ENCODE measurements at regions not wholly inside any gene's neighbourhood (a gene's known extent, or its start where the extent isn't known, plus 50 kb on each side); places are given as distances from the start of the nearest gene placed in this dataset.

DNA sequence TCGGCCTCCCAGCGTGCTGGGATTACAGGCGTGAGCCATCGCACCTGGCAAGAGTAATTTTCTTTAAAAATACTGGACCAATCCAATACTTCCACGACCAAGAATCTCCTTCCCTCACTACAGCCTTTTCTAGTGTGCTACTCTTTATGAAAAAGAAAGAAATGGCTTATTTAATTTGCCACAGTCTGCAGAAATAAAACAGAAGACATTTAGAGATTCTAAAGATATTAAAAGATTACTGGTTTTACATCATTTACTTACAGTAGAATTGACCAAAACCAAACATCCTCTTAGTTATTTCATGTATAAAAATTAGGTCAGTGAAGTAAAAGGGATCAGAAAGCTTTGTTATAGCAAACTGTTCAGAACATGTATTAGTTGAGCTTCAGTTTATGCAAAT is 679.6 kb downstream of the MAT2B start:
- TF ChIP-seq, protein P1, sequence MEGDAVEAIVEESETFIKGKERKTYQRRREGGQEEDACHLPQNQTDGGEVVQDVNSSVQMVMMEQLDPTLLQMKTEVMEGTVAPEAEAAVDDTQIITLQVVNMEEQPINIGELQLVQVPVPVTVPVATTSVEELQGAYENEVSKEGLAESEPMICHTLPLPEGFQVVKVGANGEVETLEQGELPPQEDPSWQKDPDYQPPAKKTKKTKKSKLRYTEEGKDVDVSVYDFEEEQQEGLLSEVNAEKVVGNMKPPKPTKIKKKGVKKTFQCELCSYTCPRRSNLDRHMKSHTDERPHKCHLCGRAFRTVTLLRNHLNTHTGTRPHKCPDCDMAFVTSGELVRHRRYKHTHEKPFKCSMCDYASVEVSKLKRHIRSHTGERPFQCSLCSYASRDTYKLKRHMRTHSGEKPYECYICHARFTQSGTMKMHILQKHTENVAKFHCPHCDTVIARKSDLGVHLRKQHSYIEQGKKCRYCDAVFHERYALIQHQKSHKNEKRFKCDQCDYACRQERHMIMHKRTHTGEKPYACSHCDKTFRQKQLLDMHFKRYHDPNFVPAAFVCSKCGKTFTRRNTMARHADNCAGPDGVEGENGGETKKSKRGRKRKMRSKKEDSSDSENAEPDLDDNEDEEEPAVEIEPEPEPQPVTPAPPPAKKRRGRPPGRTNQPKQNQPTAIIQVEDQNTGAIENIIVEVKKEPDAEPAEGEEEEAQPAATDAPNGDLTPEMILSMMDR (IDR thresholded peaks at IDR 0.05; ENCODE audit: insufficient read depth, low read length, poor library complexity, severe bottlenecking) = no peak
- no peak for TF ChIP-seq EZH2phosphoT487 (conservative IDR thresholded peaks at IDR 0.05; ENCODE audit: low read length)

Measured in SU-DHL-6 (cell line).